Liver (tissue), 7 donors: ENCODE measurements at regions not wholly inside any gene's neighbourhood (a gene's known extent, or its start where the extent isn't known, plus 50 kb on each side); places are given as distances from the start of the nearest gene placed in this dataset.

ENCODE experiments used
- DNase-seq: peaks from one replicate; pipeline ENCODE4 v3.0.0-alpha.2; 2017; ENCODE audit warnings: low spot score
- H3K27ac ChIP-seq, 2 donors: one replicate each; pipeline ENCODE4 v1.7.0; 2013; ENCODE audit warnings: inconsistent platforms in 2 of 2, low read length in 2 of 2, control low read depth in 1 of 2, low read depth in 1 of 2, mild to moderate bottlenecking in 1 of 2
- H3K27me3 ChIP-seq, 4 donors: one replicate each; pipeline versions ENCODE4 v1.6.1 to v1.7.0; 2013; ENCODE audit warnings: low read length in 3 of 4, inconsistent platforms in 1 of 4, mild to moderate bottlenecking in 1 of 4, moderate library complexity in 1 of 4; ENCODE audit not compliant: control insufficient read depth in 4 of 4, insufficient read depth in 4 of 4
- H3K36me3 ChIP-seq, 4 donors: one replicate each; pipeline versions ENCODE4 v1.6.1 to v1.7.0; 2013; ENCODE audit warnings: low read length in 3 of 4, mild to moderate bottlenecking in 3 of 4, low read depth in 1 of 4, moderate library complexity in 1 of 4; ENCODE audit not compliant: control insufficient read depth in 4 of 4, insufficient read depth in 3 of 4
- H3K4me1 ChIP-seq, 4 donors: one replicate each; pipeline versions ENCODE4 v1.6.1 to v1.7.0; 2013; ENCODE audit warnings: low read length in 3 of 4, mild to moderate bottlenecking in 3 of 4, moderate library complexity in 1 of 4; ENCODE audit not compliant: control insufficient read depth in 4 of 4, insufficient read depth in 4 of 4
- H3K4me3 ChIP-seq, 3 donors: one replicate each; pipeline versions ENCODE4 v1.6.1 to v1.7.0; 2013; ENCODE audit warnings: low read length in 3 of 3, control low read depth in 1 of 3, low read depth in 1 of 3, mild to moderate bottlenecking in 1 of 3
- H3K9ac ChIP-seq, 2 donors: one replicate each; pipeline ENCODE4 v1.7.0; 2013; ENCODE audit warnings: low read length in 2 of 2, mild to moderate bottlenecking in 2 of 2, moderate library complexity in 2 of 2, control low read depth in 1 of 2, low read depth in 1 of 2
- H3K9me3 ChIP-seq, 4 donors: one replicate each; pipeline versions ENCODE4 v1.6.1 to v1.7.0; 2013; ENCODE audit warnings: low read length in 3 of 4; ENCODE audit not compliant: control insufficient read depth in 4 of 4
- EGR1 ChIP-seq, 2 donors: IDR thresholded peaks; 2 replicates each; pipeline ENCODE4 v1.6.1; 2016 to 2018; ENCODE audit warnings: antibody characterized with exemption in 2 of 2, low read depth in 2 of 2
- FOXA1 ChIP-seq: IDR thresholded peaks from 2 replicates; pipeline ENCODE4 v1.6.1; 2016; ENCODE audit warnings: antibody characterized with exemption
- GABPA ChIP-seq, 2 donors: IDR thresholded peaks in 1 of 2; conservative IDR thresholded peaks in 1 of 2; 2 replicates each; pipeline ENCODE4 v1.6.1; 2016; ENCODE audit warnings: antibody characterized with exemption in 2 of 2, mild to moderate bottlenecking in 1 of 2, moderate library complexity in 1 of 2
- HNF4A ChIP-seq, 2 donors: conservative IDR thresholded peaks; 2 replicates each; pipeline ENCODE4 v1.6.1; 2016; ENCODE audit warnings: antibody characterized with exemption in 2 of 2, mild to moderate bottlenecking in 2 of 2
- HNF4G ChIP-seq: IDR thresholded peaks from 2 replicates; pipeline ENCODE4 v1.6.1; 2016; ENCODE audit warnings: antibody characterized with exemption
- JUND ChIP-seq, 2 donors: IDR thresholded peaks; 2 replicates each; pipeline ENCODE4 v1.6.1; 2016; ENCODE audit warnings: antibody characterized with exemption in 2 of 2
- MAX ChIP-seq: IDR thresholded peaks from 2 replicates; pipeline ENCODE4 v1.6.1; 2016; ENCODE audit warnings: antibody characterized with exemption
- NR2F2 ChIP-seq: IDR thresholded peaks from 2 replicates; pipeline ENCODE4 v1.6.1; 2016; ENCODE audit warnings: antibody characterized with exemption
- RAD21 ChIP-seq, 2 donors: IDR thresholded peaks; 2 replicates each; pipeline ENCODE4 v1.6.1; 2016; ENCODE audit warnings: antibody characterized with exemption in 2 of 2, mild to moderate bottlenecking in 2 of 2
- REST ChIP-seq: IDR thresholded peaks from 2 replicates; pipeline ENCODE4 v1.6.1; 2016; ENCODE audit warnings: antibody characterized with exemption, mild to moderate bottlenecking
- RXRA ChIP-seq, 2 donors: IDR thresholded peaks; 2 replicates each; pipeline ENCODE4 v1.6.1; 2017 to 2018; ENCODE audit warnings: antibody characterized with exemption in 2 of 2, mild to moderate bottlenecking in 1 of 2
- TAF1 ChIP-seq: conservative IDR thresholded peaks from 2 replicates; pipeline ENCODE4 v1.6.1; 2016; ENCODE audit warnings: antibody characterized with exemption, mild to moderate bottlenecking
- YY1 ChIP-seq: IDR thresholded peaks from 2 replicates; pipeline ENCODE4 v1.6.1; 2016; ENCODE audit warnings: antibody characterized with exemption, mild to moderate bottlenecking
- ZBTB33 ChIP-seq: IDR thresholded peaks from 2 replicates; pipeline ENCODE4 v1.6.1; 2016; ENCODE audit warnings: antibody characterized with exemption
- WGBS: extraction: QIAGEN DNeasy Blood & Tissue Kit; methylation state at CpG from one replicate; pipeline ENCODE4 v1.1.7; 2013; 5-methylcytosine and 5-hydroxymethylcytosine counted together
- donor health status: healthy.
- donor health status: healthy.
- donor health status: healthy.
- donor health status: healthy.

GRCh38 chr18:44246001-44246400, 434.7 kb upstream of the SETBP1 start:
- H3K27me3 ChIP-seq = no peaks in the 10 kb centered on the region
- TF ChIP-seq FOXA1 (no peak), REST (peak; percentile 64)
- H3K4me3 ChIP-seq = no peak overlapping the region
- no peaks in the 10 kb centered on the region for H3K9me3 ChIP-seq
- no peaks in the 10 kb centered on the region for H3K4me1 ChIP-seq
- no peak for DNase-seq
- H3K9ac ChIP-seq = no peak overlapping the region
- 81% methylated on average over 2 of the region's 2 CpGs for WGBS
- no peaks in the 10 kb centered on the region for H3K36me3 ChIP-seq
- no peak overlapping the region for H3K27ac ChIP-seq

- H3K27me3 ChIP-seq = peaks cover 0 to 3% (median 0%) of the 10 kb centered on the region in 4 donors
- H3K36me3 ChIP-seq = no peaks in the 10 kb centered on the region
- TF ChIP-seq HNF4G (no peak), REST (no peak), JUND (IDR thresholded peaks at IDR 0.05) (no peak), RXRA (IDR thresholded peaks at IDR 0.05) (no peak), HNF4A (conservative IDR thresholded peaks at IDR 0.05) (no peak), ZBTB33 (no peak), GABPA (IDR thresholded peaks at IDR 0.05 in 1 of 2, conservative IDR thresholded peaks at IDR 0.05 in 1 of 2) (no peak), MAX (no peak), YY1 (no peak), RAD21 (IDR thresholded peaks at IDR 0.05) (no peak), NR2F2 (no peak), EGR1 (IDR thresholded peaks at IDR 0.05; ENCODE audit: low read depth in 2 of 2) (no peak), TAF1 (no peak)
- no peaks in the 10 kb centered on the region for H3K4me1 ChIP-seq
- no peak overlapping the region for H3K9ac ChIP-seq
- DNase-seq = no peak
- no peak overlapping the region for H3K4me3 ChIP-seq
- no peak overlapping the region for H3K27ac ChIP-seq
- peaks cover 0 to 9% (median 5%) of the 10 kb centered on the region in 4 donors for H3K9me3 ChIP-seq
Observed at GRCh38 chr18:44258086-44258485, 422.6 kb upstream of the SETBP1 start.
